H9 (cell line): ENCODE measurements at regions not wholly inside any gene's neighbourhood (a gene's known extent, or its start where the extent isn't known, plus 50 kb on each side); places are given as distances from the start of the nearest gene placed in this dataset.

ENCODE experiments used
- DNase-seq: peaks from one replicate; pipeline ENCODE4 v3.0.0-alpha.2; 2017
- H2AFZ ChIP-seq: one replicate; pipeline ENCODE4 v1.6.1; 2013; ENCODE audit warnings: mild to moderate bottlenecking, low read length, control low read depth, moderate library complexity
- H2AK5ac ChIP-seq: 2 replicates; pipeline ENCODE4 v1.6.1; 2013; ENCODE audit warnings: low read length, control low read depth, mixed read lengths; ENCODE audit not compliant: insufficient read length
- H2BK120ac ChIP-seq: one replicate; pipeline ENCODE4 v1.6.1; 2013; ENCODE audit warnings: low read depth, mild to moderate bottlenecking, low read length, control low read depth, inconsistent platforms; ENCODE audit not compliant: poor library complexity, severe bottlenecking
- H2BK12ac ChIP-seq: 2 replicates; pipeline ENCODE4 v1.6.1; 2013; ENCODE audit warnings: low read length, control low read depth, mixed read lengths, low read depth; ENCODE audit not compliant: insufficient read length
- H2BK15ac ChIP-seq: 2 replicates; pipeline ENCODE4 v1.6.1; 2013; ENCODE audit warnings: low read depth, low read length, control low read depth
- H2BK20ac ChIP-seq: one replicate; pipeline ENCODE4 v1.6.1; 2013; ENCODE audit warnings: low read depth, mild to moderate bottlenecking, low read length, control low read depth, inconsistent platforms; ENCODE audit not compliant: poor library complexity, severe bottlenecking
- H2BK5ac ChIP-seq: 2 replicates; pipeline ENCODE4 v1.6.1; 2013; ENCODE audit warnings: low read length, control low read depth, mixed read lengths; ENCODE audit not compliant: insufficient read length
- H3K14ac ChIP-seq: 2 replicates; pipeline ENCODE4 v1.6.1; 2013; ENCODE audit warnings: low read length, control low read depth; ENCODE audit not compliant: insufficient read depth
- H3K18ac ChIP-seq: 2 replicates; pipeline ENCODE4 v1.6.1; 2013; ENCODE audit warnings: low read depth, mild to moderate bottlenecking, mixed read lengths, low read length, control low read depth; ENCODE audit not compliant: insufficient read length
- H3K23ac ChIP-seq: 2 replicates; pipeline ENCODE4 v1.6.1; 2013; ENCODE audit warnings: low read length, control low read depth, mixed read lengths, low read depth; ENCODE audit not compliant: insufficient read length
- H3K23me2 ChIP-seq: 2 replicates; pipeline ENCODE4 v1.6.1; 2013; ENCODE audit warnings: low read depth, mild to moderate bottlenecking, mixed read lengths, low read length, control low read depth; ENCODE audit not compliant: insufficient read length, poor library complexity, severe bottlenecking
- H3K27ac ChIP-seq: 2 replicates; pipeline ENCODE4 v1.5.1; 2013; ENCODE audit warnings: low read length, control low read depth, mixed read lengths, low read depth; ENCODE audit not compliant: insufficient read length
- H3K27me3 ChIP-seq: 2 replicates; pipeline ENCODE4 v1.6.1; 2013; ENCODE audit warnings: low read length, control low read depth, inconsistent platforms; ENCODE audit not compliant: insufficient read depth
- H3K4ac ChIP-seq: 2 replicates; pipeline ENCODE4 v1.6.1; 2013; ENCODE audit warnings: low read depth, mild to moderate bottlenecking, control low read depth, inconsistent platforms, low read length, moderate library complexity
- H3K4me1 ChIP-seq: 2 replicates; pipeline ENCODE4 v1.6.1; 2013; ENCODE audit warnings: low read length, control low read depth, inconsistent platforms; ENCODE audit not compliant: insufficient read depth
- H3K4me2 ChIP-seq: 2 replicates; pipeline ENCODE4 v1.6.1; 2013; ENCODE audit warnings: low read length, control low read depth, mixed read lengths; ENCODE audit not compliant: insufficient read length, insufficient read depth
- H3K56ac ChIP-seq: 2 replicates; pipeline ENCODE4 v1.6.1; 2013; ENCODE audit warnings: low read depth, mild to moderate bottlenecking, mixed read lengths, low read length, control low read depth; ENCODE audit not compliant: insufficient read length
- H3K79me1 ChIP-seq: 2 replicates; pipeline ENCODE4 v1.6.1; 2013; ENCODE audit warnings: low read depth, mild to moderate bottlenecking, moderate library complexity, low read length, control low read depth, inconsistent platforms; ENCODE audit not compliant: insufficient read depth, poor library complexity, severe bottlenecking
- H3K79me2 ChIP-seq: 2 replicates; pipeline ENCODE4 v1.6.1; 2013; ENCODE audit warnings: low read length, control low read depth, inconsistent platforms; ENCODE audit not compliant: insufficient read depth
- H3K9ac ChIP-seq: 2 replicates; pipeline ENCODE4 v1.6.1; 2013; ENCODE audit warnings: low read length, control low read depth, mixed read lengths; ENCODE audit not compliant: insufficient read length; ENCODE audit errors: extremely low read depth
- H3K9me3 ChIP-seq: one replicate; pipeline ENCODE4 v1.6.1; 2013; ENCODE audit warnings: low read depth, low read length, inconsistent platforms; ENCODE audit not compliant: control insufficient read depth
- H3T11ph ChIP-seq: one replicate; pipeline ENCODE4 v1.6.1; 2013; ENCODE audit warnings: mild to moderate bottlenecking, low read length, control low read depth, inconsistent platforms
- H4K20me1 ChIP-seq: one replicate; pipeline ENCODE4 v1.6.1; 2013; ENCODE audit not compliant: control insufficient read depth, insufficient read length, insufficient read depth
- H4K5ac ChIP-seq: 2 replicates; pipeline ENCODE4 v1.6.1; 2013; ENCODE audit warnings: low read depth, mild to moderate bottlenecking, mixed read lengths, low read length, control low read depth; ENCODE audit not compliant: insufficient read length
- H4K8ac ChIP-seq: replicated peaks from 2 replicates; pipeline ENCODE4 v1.6.1; 2013; ENCODE audit warnings: low read length, control low read depth, mixed read lengths, low read depth; ENCODE audit not compliant: insufficient read length
- H4K91ac ChIP-seq: 2 replicates; pipeline ENCODE4 v1.6.1; 2013; ENCODE audit warnings: low read depth, mild to moderate bottlenecking, moderate library complexity, mixed read lengths, low read length, control low read depth; ENCODE audit not compliant: insufficient read length
- H3K27ac Mint-ChIP-seq, 3 experiments: 2 replicates in 2 of 3; 3 replicates in 1 of 3; pipeline ENCODE4 v1.8.0; 2020 to 2021; ENCODE audit warnings: mixed read lengths in 3 of 3, mild to moderate bottlenecking in 1 of 3, moderate library complexity in 1 of 3
- H3K27me3 Mint-ChIP-seq: 2 replicates; pipeline ENCODE4 v1.8.0; 2021; ENCODE audit warnings: low read depth, mild to moderate bottlenecking, moderate library complexity, mixed read lengths
- H3K36me3 Mint-ChIP-seq, 3 experiments: 2 replicates in 2 of 3; 3 replicates in 1 of 3; pipeline ENCODE4 v1.8.0; 2020 to 2021; ENCODE audit warnings: low read depth in 3 of 3, mixed read lengths in 3 of 3; ENCODE audit not compliant: insufficient read depth in 1 of 3
- H3K4me1 Mint-ChIP-seq, 2 experiments: 2 replicates each; pipeline ENCODE4 v1.8.0; 2020; ENCODE audit warnings: mixed read lengths in 2 of 2
- H3K4me3 Mint-ChIP-seq, 2 experiments: 2 replicates in 1 of 2; 3 replicates in 1 of 2; pipeline ENCODE4 v1.8.0; 2020 to 2021; ENCODE audit warnings: mild to moderate bottlenecking in 2 of 2, mixed read lengths in 2 of 2, moderate library complexity in 1 of 2
- H3K9me3 Mint-ChIP-seq, 2 experiments: 2 replicates in 1 of 2; 3 replicates in 1 of 2; pipeline ENCODE4 v1.8.0; 2020; ENCODE audit warnings: mild to moderate bottlenecking in 2 of 2, mixed read lengths in 2 of 2, moderate library complexity in 1 of 2
- WGBS: extraction: QIAGEN DNeasy Blood & Tissue Kit; methylation state at CpG from one replicate; pipeline ENCODE4 v1.1.7; 2013; ENCODE audit warnings: missing lambda C conversion rate, low lambda C conversion rate, mixed read lengths; ENCODE audit not compliant: insufficient read length; ENCODE audit errors: extremely low coverage; 5-methylcytosine and 5-hydroxymethylcytosine counted together
- TF ChIP-seq, protein P1 (sequence below): fragments of 200-600 bp; sonication (generic); conservative IDR thresholded peaks from 3 replicates; pipeline ENCODE4 v1.8.0; 2021; ENCODE audit warnings: antibody characterized with exemption, mild to moderate bottlenecking

DNA sequence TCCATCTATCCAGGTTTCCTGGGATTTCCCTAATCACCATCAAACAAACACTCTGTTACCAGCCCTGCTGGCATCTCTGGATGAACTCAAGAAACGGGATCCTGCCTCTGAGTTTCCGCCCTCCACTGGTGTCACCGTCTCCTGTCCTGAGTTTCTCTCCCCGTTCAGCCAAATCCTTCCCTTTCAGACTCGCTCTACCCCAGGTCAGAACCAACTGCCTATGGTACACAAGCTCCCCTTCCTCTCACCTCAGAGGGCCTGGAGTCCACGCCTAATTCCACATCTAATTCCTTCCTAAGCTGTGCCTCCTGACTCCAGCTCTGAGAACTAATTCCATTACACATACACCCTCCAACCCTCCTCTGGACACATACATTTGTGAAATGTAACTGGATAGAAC, 96.1 kb downstream of the SHANK2 start:
- TF ChIP-seq, protein P1, sequence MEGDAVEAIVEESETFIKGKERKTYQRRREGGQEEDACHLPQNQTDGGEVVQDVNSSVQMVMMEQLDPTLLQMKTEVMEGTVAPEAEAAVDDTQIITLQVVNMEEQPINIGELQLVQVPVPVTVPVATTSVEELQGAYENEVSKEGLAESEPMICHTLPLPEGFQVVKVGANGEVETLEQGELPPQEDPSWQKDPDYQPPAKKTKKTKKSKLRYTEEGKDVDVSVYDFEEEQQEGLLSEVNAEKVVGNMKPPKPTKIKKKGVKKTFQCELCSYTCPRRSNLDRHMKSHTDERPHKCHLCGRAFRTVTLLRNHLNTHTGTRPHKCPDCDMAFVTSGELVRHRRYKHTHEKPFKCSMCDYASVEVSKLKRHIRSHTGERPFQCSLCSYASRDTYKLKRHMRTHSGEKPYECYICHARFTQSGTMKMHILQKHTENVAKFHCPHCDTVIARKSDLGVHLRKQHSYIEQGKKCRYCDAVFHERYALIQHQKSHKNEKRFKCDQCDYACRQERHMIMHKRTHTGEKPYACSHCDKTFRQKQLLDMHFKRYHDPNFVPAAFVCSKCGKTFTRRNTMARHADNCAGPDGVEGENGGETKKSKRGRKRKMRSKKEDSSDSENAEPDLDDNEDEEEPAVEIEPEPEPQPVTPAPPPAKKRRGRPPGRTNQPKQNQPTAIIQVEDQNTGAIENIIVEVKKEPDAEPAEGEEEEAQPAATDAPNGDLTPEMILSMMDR = no peak
- Mint-ChIP-seq H3K36me3 (peaks cover 4 to 12% (median 10%) of the 10 kb centered on the region in 3 experiments; a peak in 5 of 7 replicates), H3K4me3 (no peak overlapping the region), H3K4me1 (peaks cover 23 to 29% of the 10 kb centered on the region in 2 experiments), H3K27ac (peak overlapping the region in 1 of 3 experiments; percentile 36; a peak in 2 of 7 replicates), H3K27me3 (peaks cover 13% of the 10 kb centered on the region), H3K9me3 (peaks cover 0 to 9% of the 10 kb centered on the region in 2 experiments; a peak in 3 of 5 replicates)
- no peak overlapping the region for H2BK5ac ChIP-seq
- DNase-seq = peak; percentile 13
- H4K91ac ChIP-seq = no peak overlapping the region
- no peak overlapping the region for H3T11ph ChIP-seq
- no peak overlapping the region for H3K4me2 ChIP-seq
- no peak overlapping the region for H3K56ac ChIP-seq
- H2BK12ac ChIP-seq = no peak overlapping the region
- H4K8ac ChIP-seq = no peak overlapping the region
- no peak overlapping the region for H2AFZ ChIP-seq
- no peaks in the 10 kb centered on the region for H3K27me3 ChIP-seq
- peaks cover 6% of the 10 kb centered on the region for H3K79me1 ChIP-seq
- no peaks in the 10 kb centered on the region for H4K20me1 ChIP-seq
- H2BK120ac ChIP-seq = no peak overlapping the region
- no peak overlapping the region for H3K18ac ChIP-seq
- H3K79me2 ChIP-seq = peaks cover 2% of the 10 kb centered on the region; the same call in 1 of the 2 replicates
- no peak overlapping the region for H3K9ac ChIP-seq
- no peaks in the 10 kb centered on the region for H3K23me2 ChIP-seq
- H2BK15ac ChIP-seq = no peak overlapping the region
- WGBS = no CpG with 5 or more reads among the region's 6 CpGs
- H2AK5ac ChIP-seq = no peak overlapping the region
- no peak overlapping the region for H3K27ac ChIP-seq
- H3K4me1 ChIP-seq = no peaks in the 10 kb centered on the region; the same call in 1 of the 2 replicates
- no peak overlapping the region for H2BK20ac ChIP-seq
- H3K23ac ChIP-seq = no peak overlapping the region
- no peak overlapping the region for H4K5ac ChIP-seq
- H3K4ac ChIP-seq = no peak overlapping the region
- no peak overlapping the region for H3K14ac ChIP-seq
- no peaks in the 10 kb centered on the region for H3K9me3 ChIP-seq
